ENCODE measurements at regions not wholly inside any gene's neighbourhood (a gene's known extent, or its start where the extent isn't known, plus 50 kb on each side); places are given as distances from the start of the nearest gene placed in this dataset.

DNA sequence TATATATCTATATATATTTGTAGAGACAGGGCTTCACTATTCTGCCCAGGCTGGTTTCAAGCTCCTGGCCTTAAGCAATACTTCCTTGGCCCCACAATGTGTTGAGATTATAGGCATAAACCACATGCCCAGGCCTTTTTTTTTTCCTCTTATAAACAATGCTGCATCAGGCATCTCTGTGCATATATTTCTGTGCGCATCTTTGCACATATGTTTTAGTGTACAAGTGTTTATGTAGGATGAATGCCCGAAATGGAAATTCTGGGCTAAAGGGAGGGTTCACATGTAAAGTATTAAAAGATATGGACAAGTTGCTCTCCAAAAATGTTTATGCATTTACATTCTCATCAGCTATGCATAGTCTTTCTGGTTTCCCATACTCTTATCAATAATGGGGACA, 183.2 kb upstream of the SPRED2 start:
- TF ChIP-seq, protein P1, sequence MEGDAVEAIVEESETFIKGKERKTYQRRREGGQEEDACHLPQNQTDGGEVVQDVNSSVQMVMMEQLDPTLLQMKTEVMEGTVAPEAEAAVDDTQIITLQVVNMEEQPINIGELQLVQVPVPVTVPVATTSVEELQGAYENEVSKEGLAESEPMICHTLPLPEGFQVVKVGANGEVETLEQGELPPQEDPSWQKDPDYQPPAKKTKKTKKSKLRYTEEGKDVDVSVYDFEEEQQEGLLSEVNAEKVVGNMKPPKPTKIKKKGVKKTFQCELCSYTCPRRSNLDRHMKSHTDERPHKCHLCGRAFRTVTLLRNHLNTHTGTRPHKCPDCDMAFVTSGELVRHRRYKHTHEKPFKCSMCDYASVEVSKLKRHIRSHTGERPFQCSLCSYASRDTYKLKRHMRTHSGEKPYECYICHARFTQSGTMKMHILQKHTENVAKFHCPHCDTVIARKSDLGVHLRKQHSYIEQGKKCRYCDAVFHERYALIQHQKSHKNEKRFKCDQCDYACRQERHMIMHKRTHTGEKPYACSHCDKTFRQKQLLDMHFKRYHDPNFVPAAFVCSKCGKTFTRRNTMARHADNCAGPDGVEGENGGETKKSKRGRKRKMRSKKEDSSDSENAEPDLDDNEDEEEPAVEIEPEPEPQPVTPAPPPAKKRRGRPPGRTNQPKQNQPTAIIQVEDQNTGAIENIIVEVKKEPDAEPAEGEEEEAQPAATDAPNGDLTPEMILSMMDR (IDR thresholded peaks at IDR 0.05): no peak
- no peak for TF ChIP-seq EZH2 (IDR thresholded peaks at IDR 0.05; ENCODE audit: borderline replicate concordance, insufficient read depth, low read depth, low read length, poor library complexity, severe bottlenecking)

Measured in B cell (primary cell).